GM21786 (cell line): ENCODE measurements at regions not wholly inside any gene's neighbourhood (a gene's known extent, or its start where the extent isn't known, plus 50 kb on each side); places are given as distances from the start of the nearest gene placed in this dataset.
"Not testable (repeated sequence)": the region's sequence is repeated elsewhere in the genome, so short reads cannot be mapped to it uniquely, and the experiment has no call there.

Source experiments
- ATAC-seq: cut with Tn5 transposase; IDR thresholded peaks from one replicate; pipeline ENCODE4 v1.9.1; 2021; ENCODE audit not compliant: unreplicated experiment

DNA sequence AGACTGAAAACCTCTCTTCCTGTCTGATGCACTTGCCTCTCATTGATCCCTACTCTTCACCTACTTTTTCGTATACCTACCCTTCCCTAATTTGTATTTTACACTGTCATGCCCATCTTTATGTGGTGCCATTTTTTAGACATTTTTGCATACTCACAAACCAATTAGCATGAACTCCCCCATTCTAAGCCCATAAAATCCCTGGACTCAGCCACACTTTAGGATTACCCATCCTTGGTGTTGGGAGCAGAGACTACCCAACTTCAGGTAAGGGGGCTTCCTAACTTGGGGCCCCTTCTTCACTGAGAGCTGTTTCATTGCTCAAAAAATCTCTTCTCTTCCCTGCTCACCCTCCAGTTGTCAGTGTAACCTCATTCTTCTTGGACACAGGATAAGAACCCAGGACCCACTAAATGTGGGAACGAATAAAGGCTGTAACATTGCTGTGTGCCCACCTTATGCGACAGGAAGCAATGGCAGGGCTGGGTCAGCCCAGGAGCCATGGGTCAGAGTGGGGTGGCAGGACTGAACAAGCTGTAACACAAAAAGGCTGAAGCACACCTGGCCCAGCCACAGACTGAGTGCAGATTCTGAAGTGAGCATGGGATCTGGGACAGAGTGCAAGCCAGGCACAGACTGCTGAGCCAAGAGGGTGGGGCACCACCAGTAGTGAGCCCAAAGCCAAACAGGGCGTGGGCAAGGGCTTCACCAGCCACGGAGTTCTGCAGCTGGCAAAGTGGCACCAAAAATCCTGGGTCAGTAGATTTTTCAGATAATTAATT, 789.1 kb upstream of the HS3ST5 start:
- ATAC-seq, result no peak

DNA sequence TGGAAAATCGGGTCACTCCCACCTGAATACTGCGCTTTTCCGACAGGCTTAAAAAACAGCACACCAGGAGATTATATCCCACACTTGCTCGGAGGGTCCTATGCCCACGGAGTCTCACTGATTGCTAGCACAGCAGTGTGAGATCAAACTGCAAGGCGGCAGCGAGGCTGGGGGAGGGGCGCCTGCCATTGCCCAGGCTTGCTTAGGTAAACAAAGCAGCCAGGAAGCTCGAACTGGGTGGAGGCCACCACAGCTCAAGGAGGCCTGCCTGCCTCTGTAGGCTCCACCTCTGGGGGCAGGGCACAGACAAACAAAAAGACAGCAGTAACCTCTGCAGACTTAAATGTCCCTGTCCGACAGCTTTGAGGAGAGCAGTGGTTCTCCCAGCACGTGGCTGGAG, 778.7 kb upstream of the HS3ST5 start:
- not testable (repeated sequence) for ATAC-seq

DNA sequence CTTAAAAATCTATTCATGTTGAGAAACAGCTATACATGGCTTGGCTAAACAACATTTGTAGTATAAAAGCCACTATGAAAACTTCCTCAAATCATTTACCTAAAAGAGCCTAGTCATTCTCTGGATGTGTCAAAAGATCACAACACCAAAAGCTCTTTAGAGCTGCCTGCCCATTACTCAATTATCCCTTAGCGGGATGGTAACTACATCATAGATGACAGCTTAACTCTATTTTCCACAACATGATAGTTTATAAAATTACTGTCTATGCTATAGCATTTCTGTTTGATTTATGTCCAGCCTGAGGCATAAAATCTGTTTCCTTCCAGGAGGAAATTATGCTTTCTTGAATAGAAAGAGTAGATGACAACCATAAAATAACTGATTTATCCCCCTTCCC, 777.6 kb upstream of the HS3ST5 start:
- ATAC-seq, result no peak

DNA sequence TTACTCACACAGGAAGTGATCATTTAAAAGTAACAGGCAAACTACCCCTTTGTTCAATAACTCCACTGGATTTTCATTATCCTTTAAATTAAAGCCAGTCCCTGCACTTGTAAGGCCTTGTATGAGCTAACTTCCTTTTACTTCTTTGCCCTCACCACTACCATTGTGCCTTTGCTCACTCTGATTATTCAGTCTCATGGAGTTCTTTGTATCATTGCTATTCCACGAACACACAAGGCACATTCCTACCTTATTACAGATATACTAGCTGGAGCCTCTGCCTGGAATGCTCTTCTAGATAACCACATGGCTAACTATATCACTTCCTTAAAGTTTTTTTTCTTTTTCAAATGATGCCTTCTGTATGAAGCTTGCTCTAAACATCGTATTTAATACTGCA, 748.6 kb upstream of the HS3ST5 start:
- no peak for ATAC-seq

DNA sequence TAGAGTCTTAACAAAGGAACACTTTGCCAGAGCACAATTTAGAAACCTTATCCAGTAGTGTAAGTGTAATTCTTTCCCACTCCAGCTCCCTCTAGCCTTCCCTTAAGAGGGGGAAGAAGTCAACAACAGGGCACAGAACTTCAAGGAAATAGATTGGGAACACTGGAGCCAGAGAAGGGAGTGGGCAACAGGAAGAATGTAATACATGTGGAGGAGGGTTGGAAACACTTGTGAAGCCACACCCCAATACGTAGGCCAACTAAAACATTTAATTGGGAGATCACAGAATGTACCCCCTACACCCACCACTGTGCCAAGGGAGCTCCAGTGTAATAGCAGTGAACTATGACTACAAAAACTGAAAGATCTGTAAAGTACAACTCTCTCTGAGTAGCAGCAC, 735.7 kb upstream of the HS3ST5 start:
- ATAC-seq, result no peak

DNA sequence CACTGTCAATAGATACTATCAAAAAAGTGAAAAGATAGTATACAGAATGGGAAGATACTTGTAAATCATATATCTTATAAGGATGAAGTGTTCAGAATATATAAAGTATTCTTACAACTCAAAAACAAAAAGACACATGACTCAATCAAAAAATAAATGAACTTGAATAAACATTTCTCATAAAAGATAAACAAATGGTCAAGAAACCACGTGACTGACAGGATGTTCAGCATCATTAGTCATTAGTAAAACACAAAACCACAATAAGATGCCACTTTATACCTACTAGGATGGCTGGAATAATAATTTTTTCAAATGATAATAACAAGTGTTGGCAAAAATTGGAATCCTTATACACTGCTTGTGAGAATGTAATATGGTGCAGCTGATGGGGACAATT, 729.1 kb upstream of the HS3ST5 start:
- ATAC-seq, result no peak

DNA sequence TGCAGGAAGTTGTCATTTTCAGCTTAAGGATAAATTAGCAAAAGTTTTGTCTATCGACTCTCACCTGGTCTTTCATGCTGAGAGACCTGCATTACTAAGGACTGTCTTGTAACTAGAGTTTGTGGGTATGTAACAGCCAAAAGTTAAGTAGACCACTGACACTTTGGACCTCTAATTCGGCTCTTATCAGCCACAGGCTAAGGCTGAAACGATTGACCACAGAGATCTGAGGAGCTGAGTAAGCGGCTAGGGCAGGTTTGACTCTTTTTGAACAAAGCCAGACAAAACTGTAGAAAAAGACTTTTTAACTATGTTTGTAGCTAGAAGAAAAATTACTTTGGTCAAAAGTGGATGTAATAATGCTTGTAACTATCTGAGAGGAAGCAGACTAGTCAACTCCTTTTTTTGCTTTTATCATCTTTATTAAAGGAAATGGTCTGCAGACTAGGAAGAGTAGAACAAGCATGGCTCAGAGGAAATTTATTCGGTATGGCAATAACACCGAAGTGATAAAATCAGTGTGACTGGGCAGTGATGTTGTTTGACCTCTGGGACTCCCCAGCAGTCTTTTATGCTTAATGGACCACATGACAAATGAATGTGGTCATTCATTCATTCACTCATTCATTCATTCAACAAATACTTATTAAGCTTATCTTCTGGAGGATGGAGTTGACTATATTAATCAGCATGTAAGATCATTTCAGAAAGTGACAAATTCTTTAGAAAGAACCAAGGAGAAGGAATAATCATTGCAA, 725.0 kb upstream of the HS3ST5 start:
- no peak for ATAC-seq

DNA sequence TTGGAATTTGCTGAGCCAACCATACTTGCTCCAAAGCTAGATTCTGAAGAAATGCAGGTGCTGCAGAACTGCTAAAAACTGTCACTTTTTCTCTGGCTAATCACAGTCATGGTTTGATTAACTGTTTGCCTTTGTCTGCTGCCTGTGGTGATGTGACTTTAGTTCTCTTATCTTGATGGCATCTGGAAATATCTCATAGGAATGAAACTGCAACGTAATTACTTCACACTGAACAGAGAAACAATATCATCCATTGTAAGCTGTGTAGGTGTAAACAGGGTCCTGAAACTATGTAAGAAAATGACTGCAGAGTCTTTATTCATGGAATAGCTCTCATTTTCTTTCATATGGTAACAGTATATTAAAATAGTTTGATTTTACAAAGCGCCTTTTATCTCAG, 721.9 kb upstream of the HS3ST5 start:
- no peak for ATAC-seq

DNA sequence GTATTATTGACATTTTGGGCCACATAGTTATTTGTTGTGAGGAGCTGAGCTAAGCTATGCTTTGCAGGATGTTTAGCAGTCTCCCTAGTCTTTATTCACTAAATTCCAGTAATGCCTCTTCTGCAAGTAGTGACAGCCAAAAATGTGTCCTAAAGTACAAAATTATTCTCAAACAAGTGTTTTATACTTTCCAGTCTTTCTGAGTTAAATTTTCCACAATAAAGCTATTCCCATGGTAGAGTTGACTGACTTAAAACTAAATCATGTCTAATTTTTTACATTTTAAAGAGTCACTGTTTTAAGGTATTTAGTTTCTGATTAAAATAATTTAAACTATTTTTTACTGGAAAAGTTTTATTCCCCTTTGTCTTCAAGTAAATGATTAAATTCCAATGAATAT, 717.8 kb upstream of the HS3ST5 start:
- ATAC-seq, result no peak

DNA sequence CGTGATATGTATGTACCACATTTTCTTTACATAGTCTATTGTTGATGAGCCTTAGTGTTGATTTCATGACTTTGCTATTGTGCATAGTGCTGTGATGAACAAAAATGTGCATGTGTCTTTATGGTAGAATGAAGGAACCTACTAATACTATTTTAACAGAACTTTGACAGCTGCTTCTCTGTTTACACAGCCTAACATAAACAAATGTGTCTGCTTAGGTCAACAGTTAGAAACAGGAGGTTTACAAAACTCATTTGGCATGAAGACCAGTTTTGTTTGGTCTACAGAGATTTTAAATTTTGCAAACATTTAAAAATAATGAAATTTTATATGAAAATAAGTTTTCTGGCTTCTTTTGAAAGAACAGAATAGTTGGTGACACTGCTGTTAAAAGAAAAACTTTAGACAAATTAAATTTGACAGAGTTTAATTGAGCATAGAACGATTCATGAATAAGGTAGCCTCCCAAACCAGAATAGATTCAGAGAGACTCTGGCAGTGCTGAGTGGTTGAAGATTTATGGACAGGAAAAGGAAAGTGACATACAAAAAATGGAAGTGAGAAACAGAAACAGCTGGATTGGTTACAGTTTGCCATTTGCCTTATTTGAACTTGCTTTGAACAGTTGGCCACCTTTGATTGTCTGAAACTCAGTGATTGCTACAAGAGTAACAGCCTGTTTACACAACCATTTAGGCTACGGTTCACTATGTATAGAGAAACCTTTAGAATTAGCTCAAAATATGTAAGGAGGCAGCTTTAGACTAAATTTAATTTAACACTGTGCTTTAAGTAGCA, 715.8 kb upstream of the HS3ST5 start:
- ATAC-seq, result peak; percentile 82

DNA sequence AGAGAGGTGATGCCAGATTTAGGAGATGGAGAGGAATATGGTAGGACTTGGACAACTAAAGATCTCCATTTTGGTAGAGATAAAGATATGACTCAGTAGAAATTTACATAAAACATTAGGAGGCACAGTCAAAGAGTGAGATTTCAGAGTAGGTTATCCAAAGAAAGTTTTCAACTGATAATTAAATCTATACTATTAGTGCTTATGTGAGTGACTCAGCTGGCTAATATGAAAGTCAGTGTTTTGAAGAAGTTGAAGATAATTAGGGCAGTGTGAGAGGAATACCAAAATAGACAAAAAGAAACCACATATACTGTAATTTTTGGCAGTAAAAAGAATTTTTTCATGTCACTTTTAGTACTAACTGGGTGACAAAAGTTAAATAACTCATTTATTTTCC, 712.8 kb upstream of the HS3ST5 start:
- no peak for ATAC-seq

DNA sequence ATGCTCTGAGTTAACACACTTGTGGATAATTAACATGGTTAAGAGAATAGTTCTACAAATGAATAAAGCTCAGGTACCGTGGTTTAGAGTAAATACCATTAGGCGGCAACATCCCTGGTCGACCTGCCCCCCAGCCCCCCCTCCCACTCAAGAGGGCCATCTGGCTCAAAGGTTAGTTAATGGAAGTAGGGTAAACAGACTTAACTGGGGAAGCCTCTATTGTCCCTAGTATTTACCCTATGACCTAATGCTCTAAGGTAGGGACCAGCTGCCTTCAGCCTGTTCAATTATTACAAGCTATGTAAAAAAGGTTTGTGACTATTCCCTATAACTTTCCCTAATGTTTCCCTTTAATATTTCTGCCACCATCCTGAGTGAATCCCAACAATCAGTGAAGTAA, 711.4 kb upstream of the HS3ST5 start:
- not testable (repeated sequence) for ATAC-seq

DNA sequence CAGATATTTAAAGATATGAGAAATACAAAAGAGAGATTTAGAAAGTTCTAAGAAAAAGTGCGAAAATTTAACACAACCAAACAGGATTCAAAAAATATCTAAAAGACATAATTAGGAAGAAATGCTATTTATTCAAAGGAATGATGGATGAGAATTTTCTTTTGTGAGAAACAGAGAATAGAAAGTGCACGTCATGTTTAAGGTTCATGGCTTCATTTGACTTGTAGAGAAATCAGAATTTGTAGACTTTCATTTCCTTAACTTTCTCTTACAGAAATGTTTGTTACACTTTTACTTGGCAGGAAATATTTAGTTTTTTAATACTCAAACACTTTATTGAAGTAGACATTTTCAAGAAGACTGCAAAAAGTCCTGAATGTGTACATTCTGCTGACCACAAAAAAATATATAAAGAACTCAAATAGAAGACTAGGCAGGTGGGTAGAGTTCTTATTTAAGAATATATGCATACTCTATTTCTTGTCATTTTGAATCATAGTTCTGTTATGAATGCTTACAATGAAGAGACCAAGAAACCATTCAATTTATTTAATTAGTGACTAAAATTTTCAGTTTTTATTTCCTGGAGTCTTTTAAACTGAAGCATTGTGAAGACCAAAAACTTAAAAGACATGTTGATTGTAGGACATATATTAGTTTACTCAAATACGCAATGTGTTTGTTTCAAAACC, 710.5 kb upstream of the HS3ST5 start:
- no peak for ATAC-seq

DNA sequence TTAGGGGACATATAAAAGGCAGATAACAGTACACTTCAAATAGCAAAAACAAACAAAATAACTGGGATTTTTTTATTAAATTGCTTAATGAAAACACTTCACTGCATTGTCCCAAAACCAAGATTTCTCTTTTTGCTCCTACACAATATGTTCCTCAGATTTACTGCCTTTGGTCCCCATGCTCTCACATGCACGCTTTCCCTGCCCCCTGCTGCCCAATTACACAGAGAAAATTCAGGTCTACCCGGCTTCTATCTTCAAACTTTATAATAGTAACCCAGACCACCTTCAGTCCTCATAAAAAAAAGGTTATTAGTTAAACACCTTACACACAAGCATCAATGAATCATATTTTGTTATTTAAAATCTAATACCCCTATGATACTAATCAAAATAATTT, 673.8 kb upstream of the HS3ST5 start:
- no peak for ATAC-seq

DNA sequence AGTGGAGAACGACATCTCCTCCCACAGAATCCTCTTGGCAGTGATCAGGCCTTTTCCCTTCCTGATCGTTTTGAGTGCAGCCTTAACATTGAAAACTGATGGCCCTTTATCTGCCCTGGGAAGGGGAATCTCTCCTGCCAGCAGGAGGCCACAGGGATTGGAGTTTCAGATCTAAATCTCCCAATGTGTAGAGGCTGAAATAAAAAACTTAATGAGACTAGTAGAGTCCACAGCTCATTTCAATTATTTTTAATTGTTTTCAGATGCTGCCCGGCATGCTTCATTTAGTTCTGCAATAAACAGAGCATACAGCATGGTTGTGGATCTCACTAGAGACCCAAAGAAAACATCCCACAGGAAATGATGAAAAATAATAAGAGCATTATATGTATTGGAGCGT, 662.2 kb upstream of the HS3ST5 start:
- no peak for ATAC-seq

DNA sequence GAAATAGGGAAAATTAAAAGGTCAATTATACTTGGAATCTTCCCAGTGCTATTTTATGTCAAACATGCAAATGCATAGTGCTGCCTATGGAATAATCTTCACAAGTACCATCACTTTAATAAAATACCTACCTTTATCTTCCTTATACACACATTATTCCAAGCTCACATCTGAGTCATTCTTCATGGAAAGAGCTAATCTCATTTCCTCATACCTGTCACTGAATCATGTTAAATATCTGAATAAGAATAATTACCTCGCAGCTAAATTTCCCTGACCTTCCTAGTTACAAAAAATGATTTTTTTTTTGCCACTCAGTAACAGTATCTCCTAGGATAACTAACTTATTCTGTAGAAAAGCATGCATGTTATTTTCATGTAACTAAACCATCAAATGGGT, 661.4 kb upstream of the HS3ST5 start:
- ATAC-seq, result no peak

DNA sequence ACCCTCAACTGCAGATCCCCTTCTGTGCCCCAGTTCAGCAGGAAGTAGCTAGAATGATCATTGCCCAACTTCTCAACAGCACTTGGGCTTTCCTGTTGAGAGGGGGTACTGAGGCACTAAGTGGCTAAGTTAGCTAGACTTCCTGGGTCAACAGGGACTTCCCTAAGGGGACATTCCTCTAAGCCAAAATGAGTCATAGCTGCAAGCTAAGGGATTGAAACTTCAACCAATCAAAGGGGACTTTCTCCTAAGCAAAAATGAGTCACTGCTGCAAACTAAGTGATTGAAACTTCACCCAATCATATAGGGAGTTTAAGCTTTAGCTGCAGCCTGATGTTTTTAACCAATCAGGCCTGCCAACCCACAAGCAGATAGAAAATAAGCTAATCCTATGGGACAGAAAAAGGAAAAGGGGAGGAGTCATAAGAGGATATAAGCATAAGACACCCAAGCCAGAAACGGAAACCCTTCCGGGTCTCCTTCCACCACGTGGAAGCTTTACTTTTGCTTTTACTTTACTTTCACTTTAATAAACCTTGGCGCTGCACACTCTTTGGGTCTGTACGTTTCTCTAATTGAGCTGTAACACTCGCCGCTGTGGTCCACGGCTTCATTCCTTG, 659.0 kb upstream of the HS3ST5 start:
- no peak for ATAC-seq

DNA sequence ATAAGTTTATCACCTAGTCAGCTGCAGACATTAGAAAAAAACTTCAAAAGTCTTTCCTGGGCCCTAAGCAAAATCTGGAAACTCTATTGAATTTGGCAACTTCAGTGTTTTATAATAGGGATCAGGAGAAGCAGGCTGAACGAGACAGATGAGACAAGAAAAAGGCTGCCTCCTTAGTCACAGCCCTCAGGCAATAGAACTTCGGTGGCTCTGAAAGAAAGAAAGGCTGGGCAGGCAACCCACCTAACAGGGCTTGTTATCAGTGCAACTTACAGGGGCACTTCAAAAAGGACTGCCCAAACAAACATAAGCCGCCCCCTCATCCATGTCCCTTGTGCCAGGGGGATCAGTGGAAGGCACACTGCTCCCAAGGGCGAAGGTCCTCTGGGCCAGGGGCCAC, 657.9 kb upstream of the HS3ST5 start:
- ATAC-seq, result no peak

DNA sequence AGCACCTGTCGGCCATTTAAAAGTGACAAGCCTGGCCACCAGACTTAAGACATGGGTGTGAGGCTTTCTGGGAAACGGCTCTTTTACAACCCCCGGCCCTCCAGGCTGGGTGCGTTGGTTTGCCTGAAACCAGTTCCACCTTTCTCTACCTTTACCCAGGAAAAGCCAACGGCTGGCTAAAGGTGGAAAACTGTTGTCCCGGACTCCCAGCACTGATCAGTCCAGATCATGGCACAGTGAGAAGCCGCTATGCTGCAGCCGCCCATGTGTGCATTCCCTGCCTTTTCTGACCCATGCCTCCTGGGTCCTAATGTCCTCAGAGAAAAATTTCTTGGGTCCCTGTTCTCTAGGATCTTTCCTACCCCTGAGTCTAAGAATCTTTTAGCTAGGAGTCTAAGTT, 655.7 kb upstream of the HS3ST5 start:
- ATAC-seq, result no peak

DNA sequence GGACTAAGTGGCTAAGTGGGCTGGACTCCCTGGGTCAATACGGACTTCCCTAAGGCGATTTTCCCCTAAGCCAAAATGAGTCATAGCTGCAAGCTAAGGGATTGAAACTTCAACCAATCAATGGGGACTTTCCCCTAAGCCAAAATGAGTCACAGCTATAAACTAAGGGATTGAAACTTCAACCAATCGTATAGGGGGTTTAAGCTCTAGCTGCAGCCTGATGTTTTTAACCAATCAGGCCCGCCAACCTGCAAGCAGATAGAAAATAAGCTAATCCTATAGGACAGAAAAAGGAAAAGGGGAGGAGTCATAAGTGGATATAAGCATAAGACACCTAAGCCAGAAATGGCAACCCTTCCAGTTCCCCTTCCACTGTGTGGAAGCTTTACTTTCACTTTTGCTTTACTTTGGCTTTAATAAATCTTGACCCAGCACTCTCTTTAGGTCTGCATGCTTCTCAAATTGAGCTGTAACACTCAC, 655.0 kb upstream of the HS3ST5 start:
- peak; percentile 78 for ATAC-seq

DNA sequence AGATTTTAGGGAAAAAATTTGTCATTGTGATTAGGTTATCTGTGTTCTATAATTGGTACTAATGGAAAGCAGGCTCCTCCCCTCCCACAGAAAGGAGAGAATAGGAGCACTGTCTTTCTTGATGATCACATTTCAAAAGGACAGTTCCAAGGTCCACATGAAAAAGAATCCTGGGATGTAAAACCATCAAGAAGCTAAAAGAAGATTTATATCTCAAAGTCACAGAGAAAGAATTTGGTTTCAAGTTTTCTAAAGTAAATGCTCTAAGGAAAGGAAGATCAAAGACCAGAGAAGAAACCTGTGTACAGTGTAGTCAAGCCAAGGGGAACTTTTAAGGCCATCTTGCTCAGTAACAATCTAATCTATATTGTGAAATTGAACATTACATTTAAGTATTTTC, 652.7 kb upstream of the HS3ST5 start:
- ATAC-seq, result no peak
